Upper lobe of right lung (tissue), 1 donor: ENCODE measurements at regions not wholly inside any gene's neighbourhood (a gene's known extent, or its start where the extent isn't known, plus 50 kb on each side); places are given as distances from the start of the nearest gene placed in this dataset.
"Not testable (repeated sequence)": the region's sequence is repeated elsewhere in the genome, so short reads cannot be mapped to it uniquely, and the experiment has no call there.

Source experiments
- ATAC-seq: fragments of 200-7000 bp; cut with Tn5 transposase; one replicate; pipeline ENCODE4 v1.9.1; 2020; ENCODE audit warnings: mild to moderate bottlenecking, moderate library complexity
- DNase-seq: peaks from one replicate; pipeline ENCODE4 v3.0.0-alpha.2; 2020
- H3K27ac ChIP-seq: fragments of 200-600 bp; one replicate; pipeline ENCODE4 v1.8.0; 2022
- H3K27me3 ChIP-seq: fragments of 200-600 bp; one replicate; pipeline ENCODE4 v1.8.0; 2022; ENCODE audit warnings: mild to moderate bottlenecking
- H3K36me3 ChIP-seq: fragments of 200-600 bp; one replicate; pipeline ENCODE4 v1.8.0; 2022
- H3K4me1 ChIP-seq: fragments of 200-600 bp; one replicate; pipeline ENCODE4 v1.8.0; 2022
- H3K4me3 ChIP-seq: fragments of 200-600 bp; one replicate; pipeline ENCODE4 v1.8.0; 2022; ENCODE audit warnings: mild to moderate bottlenecking
- H3K9me3 ChIP-seq: fragments of 200-600 bp; one replicate; pipeline ENCODE4 v1.8.0; 2022
- CTCF ChIP-seq: fragments of 200-600 bp; IDR thresholded peaks from one replicate; pipeline ENCODE4 v1.8.0; 2022; ENCODE audit warnings: antibody characterized with exemption
- intact Hi-C: fragments of 100-400 bp; cut with DNase I; formaldehyde crosslinking; loops from one replicate; pipeline ENCODE4 v1.11.0; 2022
- donor health status: DM: no; HTN: yes; CAD: no; lungs with severe emphysema.

GRCh38 chr1:65077369-65077768, 70.6 kb upstream of the AK4 start:
- no peaks in the 10 kb centered on the region for H3K36me3 ChIP-seq
- DNase-seq = no peak
- H3K9me3 ChIP-seq = no peaks in the 10 kb centered on the region
- intact Hi-C loops = loop anchor here (10.0 kb wide), 1 partner anchor 127 kb away; no protein-coding TSS in a partner anchor
- no peak overlapping the region for H3K27ac ChIP-seq
- H3K4me3 ChIP-seq = no peak overlapping the region
- no peak for TF ChIP-seq CTCF
- no peak for ATAC-seq
- no peaks in the 10 kb centered on the region for H3K27me3 ChIP-seq
- no peaks in the 10 kb centered on the region for H3K4me1 ChIP-seq

- DNase-seq (no peak), ATAC-seq (no peak)
- Histone ChIP-seq H3K4me3 (no peak overlapping the region), H3K4me1 (no peaks in the 10 kb centered on the region), H3K36me3 (no peaks in the 10 kb centered on the region), H3K27ac (no peak overlapping the region), H3K9me3 (no peaks in the 10 kb centered on the region), H3K27me3 (no peaks in the 10 kb centered on the region)
- no peak for TF ChIP-seq CTCF
- intact Hi-C loops = loop anchor here (10.0 kb wide), 1 partner anchor 125 kb away; no protein-coding TSS in a partner anchor
These were observed 68.1 kb upstream of the AK4 start for GRCh38 chr1:65079941-65080340.

GRCh38 chr1:65082346-65083040, 65.5 kb upstream of the AK4 start:
- TF ChIP-seq CTCF = no peak
- Histone ChIP-seq H3K36me3 (no peaks in the 10 kb centered on the region), H3K27me3 (no peaks in the 10 kb centered on the region), H3K4me1 (no peaks in the 10 kb centered on the region), H3K27ac (no peak overlapping the region), H3K9me3 (no peaks in the 10 kb centered on the region), H3K4me3 (no peak overlapping the region)
- DNase-seq = no peak
- ATAC-seq = no peak
- intact Hi-C loops = no loop called here

- no peak for TF ChIP-seq CTCF
- no peak for ATAC-seq
These were observed 64.6 kb upstream of the AK4 start for GRCh38 chr1:65083263-65083896.

GRCh38 chr1:65084066-65084465, 63.9 kb upstream of the AK4 start:
- ATAC-seq = no peak
- TF ChIP-seq CTCF = no peak

More at GRCh38 chr1:65083263-65083896, 64.6 kb upstream of the AK4 start:
- DNase-seq = no peak
- no peaks in the 10 kb centered on the region for H3K4me1 ChIP-seq
- no peaks in the 10 kb centered on the region for H3K36me3 ChIP-seq
- H3K27ac ChIP-seq = no peak overlapping the region
- H3K27me3 ChIP-seq = no peaks in the 10 kb centered on the region
- H3K4me3 ChIP-seq = no peak overlapping the region
- intact Hi-C loops = no loop called here
- no peaks in the 10 kb centered on the region for H3K9me3 ChIP-seq

GRCh38 chr1:65087519-65087918, 60.5 kb upstream of the AK4 start:
- intact Hi-C loops, DNase-seq, ATAC-seq: not testable (repeated sequence)

More at GRCh38 chr1:65084066-65084465, 63.9 kb upstream of the AK4 start:
- DNase-seq = no peak
- Histone ChIP-seq H3K4me3 (no peak overlapping the region), H3K4me1 (no peaks in the 10 kb centered on the region), H3K27me3 (no peaks in the 10 kb centered on the region), H3K36me3 (no peaks in the 10 kb centered on the region), H3K9me3 (no peaks in the 10 kb centered on the region), H3K27ac (no peak overlapping the region)
- intact Hi-C loops = no loop called here

More at GRCh38 chr1:65087519-65087918, 60.5 kb upstream of the AK4 start:
- not testable (repeated sequence) for H3K36me3 ChIP-seq, H3K27ac ChIP-seq, H3K9me3 ChIP-seq, H3K4me3 ChIP-seq, H3K4me1 ChIP-seq, H3K27me3 ChIP-seq
